HepG2 (cell line): ENCODE measurements at regions not wholly inside any gene's neighbourhood (a gene's known extent, or its start where the extent isn't known, plus 50 kb on each side); places are given as distances from the start of the nearest gene placed in this dataset.

Experiments
- DNMT3B ChIP-seq: conservative IDR thresholded peaks from 2 replicates; pipeline ENCODE4 v1.6.1; 2016; ENCODE audit warnings: missing biosample characterization, control low read depth
- JUNB ChIP-seq: sonication (generic); formaldehyde crosslinking; IDR thresholded peaks from 2 replicates; pipeline ENCODE4 v1.8.0; 2022; ENCODE audit warnings: missing genetic modification reagents, mild to moderate bottlenecking, borderline replicate concordance
- YY1 ChIP-seq: IDR thresholded peaks from 2 replicates; pipeline ENCODE4 v1.6.1; 2011; ENCODE audit warnings: low read length, low read depth, moderate library complexity, mild to moderate bottlenecking; ENCODE audit not compliant: insufficient read depth, insufficient replicate concordance
- ZNF460 ChIP-seq: sonication (generic); formaldehyde crosslinking; IDR thresholded peaks from 2 replicates; pipeline ENCODE4 v1.5.1; 2020; ENCODE audit warnings: missing genetic modification reagents, mild to moderate bottlenecking, borderline replicate concordance
- ZNF772 ChIP-seq: sonication (generic); formaldehyde crosslinking; IDR thresholded peaks from 2 replicates; pipeline ENCODE4 v1.5.0; 2020; ENCODE audit warnings: mild to moderate bottlenecking, missing genetic modification reagents
- ZNF850 ChIP-seq: sonication (generic); formaldehyde crosslinking; conservative IDR thresholded peaks from 2 replicates; pipeline ENCODE4 v1.9.0; 2021; ENCODE audit warnings: mild to moderate bottlenecking, missing genetic modification reagents
- TF ChIP-seq, protein P1 (sequence below): sonication (generic); formaldehyde crosslinking; IDR thresholded peaks from 2 replicates; pipeline ENCODE4 v1.8.1; 2023; ENCODE audit warnings: mild to moderate bottlenecking, inconsistent platforms, moderate library complexity, missing genetic modification reagents, borderline replicate concordance
- TF ChIP-seq, protein P2 (sequence below): IDR thresholded peaks from 2 replicates; pipeline ENCODE4 v1.6.1; 2016; ENCODE audit warnings: missing genetic modification reagents, missing compliant biosample characterization
- TF ChIP-seq, protein P3 (sequence below): sonication (generic); formaldehyde crosslinking; IDR thresholded peaks from 2 replicates; pipeline ENCODE4 v1.5.0; 2020; ENCODE audit warnings: missing genetic modification reagents
- TF ChIP-seq, protein P4 (sequence below): sonication (generic); formaldehyde crosslinking; IDR thresholded peaks from 2 replicates; pipeline ENCODE4 v1.9.0; 2021; ENCODE audit warnings: missing genetic modification reagents, mild to moderate bottlenecking, borderline replicate concordance

DNA sequence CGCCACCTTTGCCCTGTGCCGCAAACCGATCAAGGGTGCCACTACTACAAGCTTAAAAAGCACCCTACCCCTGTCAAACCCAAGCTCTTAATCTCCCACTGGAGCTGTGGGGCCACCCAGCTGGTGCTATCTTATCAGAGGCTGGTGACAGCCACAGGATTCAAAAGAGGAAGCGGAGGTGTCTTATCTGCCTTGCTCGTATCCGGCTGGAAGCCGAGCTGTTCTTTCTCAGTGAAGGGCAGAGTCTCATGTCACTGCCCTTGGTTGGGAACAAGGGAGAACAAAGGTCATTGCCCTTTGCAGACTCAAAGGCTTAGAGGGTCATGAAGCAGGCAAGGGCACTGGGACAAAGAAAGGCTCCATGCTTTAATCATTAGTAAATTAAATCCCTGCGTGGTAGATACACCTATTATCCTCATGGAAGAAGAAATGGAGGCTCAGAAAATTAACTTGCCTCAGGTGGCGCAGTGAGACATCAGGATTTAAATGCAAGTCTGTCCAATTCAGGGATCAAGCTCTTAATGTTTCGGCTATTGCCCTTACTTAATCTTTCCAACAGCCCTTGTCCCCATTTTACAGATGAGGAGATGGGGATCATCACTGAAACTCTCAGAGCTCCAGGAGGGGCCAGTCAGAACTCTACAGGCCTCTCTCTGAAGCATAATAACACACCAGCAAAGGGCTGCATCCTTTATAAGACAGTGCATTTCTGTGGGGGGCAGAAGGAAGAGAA is 360.0 kb upstream of the PROK2 start (continued):
- TF ChIP-seq YY1 (no peak), ZNF850 (no peak), JUNB (CRISPR knock-in tag) (no peak), ZNF460 (CRISPR knock-in tag) (no peak), ZNF772 (CRISPR knock-in tag) (no peak), DNMT3B (no peak)
- TF ChIP-seq, protein P1, sequence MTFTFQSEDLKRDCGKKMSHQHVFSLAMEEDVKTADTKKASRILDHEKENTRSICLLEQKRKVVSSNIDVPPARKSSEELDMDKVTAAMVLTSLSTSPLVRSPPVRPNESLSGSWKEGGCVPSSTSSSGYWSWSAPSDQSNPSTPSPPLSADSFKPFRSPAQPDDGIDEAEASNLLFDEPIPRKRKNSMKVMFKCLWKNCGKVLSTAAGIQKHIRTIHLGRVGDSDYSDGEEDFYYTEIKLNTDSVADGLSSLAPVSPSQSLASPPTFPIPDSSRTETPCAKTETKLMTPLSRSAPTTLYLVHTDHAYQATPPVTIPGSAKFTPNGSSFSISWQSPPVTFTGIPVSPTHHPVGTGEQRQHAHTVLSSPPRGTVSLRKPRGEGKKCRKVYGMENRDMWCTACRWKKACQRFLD (CRISPR knock-in tag) = no peak
- TF ChIP-seq, protein P2, sequence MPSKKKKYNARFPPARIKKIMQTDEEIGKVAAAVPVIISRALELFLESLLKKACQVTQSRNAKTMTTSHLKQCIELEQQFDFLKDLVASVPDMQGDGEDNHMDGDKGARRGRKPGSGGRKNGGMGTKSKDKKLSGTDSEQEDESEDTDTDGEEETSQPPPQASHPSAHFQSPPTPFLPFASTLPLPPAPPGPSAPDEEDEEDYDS (CRISPR knock-in tag) = no peak
- TF ChIP-seq, protein P3, sequence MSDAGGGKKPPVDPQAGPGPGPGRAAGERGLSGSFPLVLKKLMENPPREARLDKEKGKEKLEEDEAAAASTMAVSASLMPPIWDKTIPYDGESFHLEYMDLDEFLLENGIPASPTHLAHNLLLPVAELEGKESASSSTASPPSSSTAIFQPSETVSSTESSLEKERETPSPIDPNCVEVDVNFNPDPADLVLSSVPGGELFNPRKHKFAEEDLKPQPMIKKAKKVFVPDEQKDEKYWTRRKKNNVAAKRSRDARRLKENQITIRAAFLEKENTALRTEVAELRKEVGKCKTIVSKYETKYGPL (CRISPR knock-in tag) = no peak
- TF ChIP-seq, protein P4, sequence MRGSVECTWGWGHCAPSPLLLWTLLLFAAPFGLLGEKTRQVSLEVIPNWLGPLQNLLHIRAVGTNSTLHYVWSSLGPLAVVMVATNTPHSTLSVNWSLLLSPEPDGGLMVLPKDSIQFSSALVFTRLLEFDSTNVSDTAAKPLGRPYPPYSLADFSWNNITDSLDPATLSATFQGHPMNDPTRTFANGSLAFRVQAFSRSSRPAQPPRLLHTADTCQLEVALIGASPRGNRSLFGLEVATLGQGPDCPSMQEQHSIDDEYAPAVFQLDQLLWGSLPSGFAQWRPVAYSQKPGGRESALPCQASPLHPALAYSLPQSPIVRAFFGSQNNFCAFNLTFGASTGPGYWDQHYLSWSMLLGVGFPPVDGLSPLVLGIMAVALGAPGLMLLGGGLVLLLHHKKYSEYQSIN = no peak
